ENCODE measurements at regions not wholly inside any gene's neighbourhood (a gene's known extent, or its start where the extent isn't known, plus 50 kb on each side); places are given as distances from the start of the nearest gene placed in this dataset.
"Not testable (repeated sequence)": the region's sequence is repeated elsewhere in the genome, so short reads cannot be mapped to it uniquely, and the experiment has no call there.

GRCh38 chr3:176274161-176274560, 923.1 kb downstream of the TBL1XR1 start:
- no peaks in the 10 kb centered on the region for H3K36me3 ChIP-seq (ENCODE audit: control insufficient read depth, insufficient read depth, low read length)
- DNase-seq (ENCODE audit: low read depth) = peak; percentile 43
- no peaks in the 10 kb centered on the region for H3K27me3 ChIP-seq (ENCODE audit: control insufficient read depth, insufficient read depth, low read length)
- no peak for TF ChIP-seq CTCF (IDR thresholded peaks at IDR 0.05; ENCODE audit: insufficient read depth, low read length, severe bottlenecking)
- H3K4me3 ChIP-seq (ENCODE audit: low read depth, low read length) = no peak overlapping the region
- FAIRE-seq = no peak

GRCh38 chr3:176262071-176262470, 935.2 kb downstream of the TBL1XR1 start:
- no peaks in the 10 kb centered on the region for H3K36me3 ChIP-seq (ENCODE audit: control insufficient read depth, insufficient read depth, low read length)
- no peak overlapping the region for H3K4me3 ChIP-seq (ENCODE audit: low read depth, low read length)
- FAIRE-seq (no peak), DNase-seq (ENCODE audit: low read depth) (no peak)
- TF ChIP-seq CTCF (IDR thresholded peaks at IDR 0.05; ENCODE audit: insufficient read depth, low read length, severe bottlenecking) = no peak
- H3K27me3 ChIP-seq (ENCODE audit: control insufficient read depth, insufficient read depth, low read length) = no peaks in the 10 kb centered on the region

DNA sequence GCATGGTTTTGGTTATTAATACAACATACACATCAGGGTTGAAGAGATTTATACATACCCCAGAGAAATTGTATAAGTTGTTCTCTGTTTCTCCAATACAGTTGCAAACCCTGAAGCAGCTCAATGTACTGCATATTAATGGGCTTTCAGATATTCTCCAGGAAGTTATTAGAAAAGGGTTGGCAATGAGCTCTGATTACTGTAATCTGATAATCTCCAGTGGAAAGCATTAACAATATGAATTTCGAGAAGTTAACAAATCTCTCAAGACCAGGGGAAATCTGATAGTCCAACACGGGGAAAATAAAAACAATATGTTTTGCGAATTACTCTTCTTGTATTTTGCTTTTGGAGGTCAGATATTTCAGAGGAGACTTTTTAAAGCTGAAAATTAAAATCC, 950.1 kb downstream of the TBL1XR1 start:
- Histone ChIP-seq H3K4me3 (ENCODE audit: low read depth, low read length) (no peak overlapping the region), H3K36me3 (ENCODE audit: control insufficient read depth, insufficient read depth, low read length) (no peaks in the 10 kb centered on the region), H3K27me3 (ENCODE audit: control insufficient read depth, insufficient read depth, low read length) (no peaks in the 10 kb centered on the region)
- TF ChIP-seq CTCF (IDR thresholded peaks at IDR 0.05; ENCODE audit: insufficient read depth, low read length, severe bottlenecking) = no peak
- no peak for FAIRE-seq
- DNase-seq (ENCODE audit: low read depth) = no peak

- DNase-seq (ENCODE audit: low read depth) = no peak
- H3K27me3 ChIP-seq (ENCODE audit: control insufficient read depth, insufficient read depth, low read length) = no peaks in the 10 kb centered on the region
- TF ChIP-seq CTCF (IDR thresholded peaks at IDR 0.05; ENCODE audit: insufficient read depth, low read length, severe bottlenecking) = no peak
- FAIRE-seq = no peak
- no peaks in the 10 kb centered on the region for H3K36me3 ChIP-seq (ENCODE audit: control insufficient read depth, insufficient read depth, low read length)
- no peak overlapping the region for H3K4me3 ChIP-seq (ENCODE audit: low read depth, low read length)
These were observed 977.3 kb downstream of the TBL1XR1 start for GRCh38 chr3:176219970-176220369.

DNA sequence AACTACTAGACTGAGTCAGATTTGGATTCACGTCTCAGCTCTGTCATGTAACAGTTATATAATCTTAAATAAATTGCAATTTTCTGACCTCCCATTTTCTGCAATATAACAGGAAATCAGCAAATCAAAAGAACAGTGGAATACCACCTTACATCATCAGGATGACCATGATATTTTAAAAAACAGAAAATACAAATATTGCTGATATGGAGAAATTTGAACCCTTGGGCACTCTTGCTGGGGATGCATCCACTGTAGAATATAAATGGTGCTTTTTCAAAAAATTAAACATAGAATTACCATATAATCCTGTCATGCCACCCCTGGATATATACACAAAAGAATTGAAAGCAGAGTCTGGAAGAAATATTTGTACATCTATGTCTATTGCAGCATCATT, 982.5 kb downstream of the TBL1XR1 start:
- FAIRE-seq (no peak), DNase-seq (ENCODE audit: low read depth) (no peak)
- no peaks in the 10 kb centered on the region for H3K36me3 ChIP-seq (ENCODE audit: control insufficient read depth, insufficient read depth, low read length)
- H3K4me3 ChIP-seq (ENCODE audit: low read depth, low read length) = no peak overlapping the region
- no peak for TF ChIP-seq CTCF (IDR thresholded peaks at IDR 0.05; ENCODE audit: insufficient read depth, low read length, severe bottlenecking)
- no peaks in the 10 kb centered on the region for H3K27me3 ChIP-seq (ENCODE audit: control insufficient read depth, insufficient read depth, low read length)

GRCh38 chr3:176213314-176213713, 984.0 kb downstream of the TBL1XR1 start:
- H3K27me3 ChIP-seq (ENCODE audit: control insufficient read depth, insufficient read depth, low read length); DNase-seq (ENCODE audit: low read depth); FAIRE-seq; H3K36me3 ChIP-seq (ENCODE audit: control insufficient read depth, insufficient read depth, low read length); H3K4me3 ChIP-seq (ENCODE audit: low read depth, low read length): not testable (repeated sequence)

All from bronchial epithelial cell (primary cell).